Activated T-helper 1 cell treated with anti-CD3 and anti-CD28 coated beads, Interleukin-12 subunit alpha, Interleukin-12 subunit beta, Interleukin-2, Interleukin-4 antibody, amounts not matched to agents 30 ng/mL and 10 ng/mL and 1 ng/mL, durations not matched to agents 14 hours and 24 hours and 36 hours (primary cell): ENCODE measurements at regions not wholly inside any gene's neighbourhood (a gene's known extent, or its start where the extent isn't known, plus 50 kb on each side); places are given as distances from the start of the nearest gene placed in this dataset.

ENCODE experiments used
- DNase-seq: peaks from one replicate; pipeline ENCODE4 v3.0.0; 2021; ENCODE audit warnings: low spot score
- H3K27ac Mint-ChIP-seq: one replicate; pipeline ENCODE4 v1.8.0; 2021; ENCODE audit warnings: mild to moderate bottlenecking, mixed read lengths
- H3K27me3 Mint-ChIP-seq: one replicate; pipeline ENCODE4 v1.8.0; 2022; ENCODE audit warnings: mild to moderate bottlenecking, moderate library complexity, mixed read lengths; ENCODE audit not compliant: insufficient read depth
- H3K36me3 Mint-ChIP-seq: one replicate; pipeline ENCODE4 v1.8.0; 2021; ENCODE audit warnings: low read depth, mixed read lengths
- H3K4me1 Mint-ChIP-seq: one replicate; pipeline ENCODE4 v1.8.0; 2021; ENCODE audit warnings: low read depth, mixed read lengths
- H3K4me3 Mint-ChIP-seq: one replicate; pipeline ENCODE4 v1.8.0; 2021; ENCODE audit warnings: mild to moderate bottlenecking, moderate library complexity, mixed read lengths
- H3K9me3 Mint-ChIP-seq: one replicate; pipeline ENCODE4 v1.8.0; 2021; ENCODE audit warnings: mixed read lengths
- intact Hi-C: fragments of 100-400 bp; cut with micrococcal nuclease; formaldehyde crosslinking; loops from one replicate; pipeline ENCODE4 v1.15.1; 2024

DNA sequence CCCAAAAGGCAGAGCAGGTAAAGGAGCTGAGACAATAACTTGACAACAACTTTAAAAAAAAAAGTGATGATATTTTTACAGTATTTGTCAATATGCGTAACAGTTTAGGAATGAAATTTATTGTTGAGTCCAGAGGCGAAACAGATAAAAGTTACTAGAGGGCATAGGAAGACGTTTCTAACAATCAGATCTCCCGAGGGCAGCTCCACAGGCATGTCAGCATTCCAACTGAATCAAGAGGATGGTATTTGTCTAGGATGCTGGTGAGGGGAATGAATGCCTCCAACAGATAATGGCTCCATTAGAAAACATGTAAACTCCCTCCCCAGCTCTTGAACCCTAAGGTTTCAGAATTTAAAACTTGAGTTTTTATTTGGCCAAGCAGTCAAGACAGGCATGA lies 733.9 kb upstream of the SORCS1 start:
- Mint-ChIP-seq H3K27me3 (no peaks in the 10 kb centered on the region), H3K9me3 (peaks cover 6% of the 10 kb centered on the region), H3K4me1 (no peaks in the 10 kb centered on the region), H3K4me3 (no peak overlapping the region), H3K36me3 (no peaks in the 10 kb centered on the region), H3K27ac (no peak overlapping the region)
- DNase-seq: no peak
- intact Hi-C loops: no loop called here

DNA sequence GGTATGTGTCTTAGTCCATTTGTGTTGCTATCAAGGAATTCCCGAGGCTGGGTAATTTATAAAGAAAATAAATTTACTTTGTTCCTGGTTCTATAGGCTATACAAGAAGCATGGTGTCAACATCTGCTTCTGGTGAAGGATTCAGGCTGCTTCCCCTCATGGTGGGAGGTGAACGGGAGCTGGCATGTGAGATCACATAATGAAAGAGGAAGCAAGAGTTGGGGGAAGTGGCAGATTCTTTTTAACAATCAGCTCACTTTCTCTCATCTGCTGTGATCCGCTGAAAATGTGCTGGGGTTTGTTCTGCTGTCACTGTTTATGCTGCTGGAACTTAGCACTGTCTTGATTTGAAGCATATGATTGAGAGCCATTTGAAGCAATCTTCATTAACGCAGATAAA lies 730.0 kb upstream of the SORCS1 start:
- Mint-ChIP-seq H3K4me3 (no peak overlapping the region), H3K27ac (no peak overlapping the region), H3K4me1 (no peaks in the 10 kb centered on the region), H3K9me3 (peaks cover 3% of the 10 kb centered on the region), H3K27me3 (no peaks in the 10 kb centered on the region), H3K36me3 (no peaks in the 10 kb centered on the region)
- intact Hi-C loops: no loop called here
- no peak for DNase-seq

DNA sequence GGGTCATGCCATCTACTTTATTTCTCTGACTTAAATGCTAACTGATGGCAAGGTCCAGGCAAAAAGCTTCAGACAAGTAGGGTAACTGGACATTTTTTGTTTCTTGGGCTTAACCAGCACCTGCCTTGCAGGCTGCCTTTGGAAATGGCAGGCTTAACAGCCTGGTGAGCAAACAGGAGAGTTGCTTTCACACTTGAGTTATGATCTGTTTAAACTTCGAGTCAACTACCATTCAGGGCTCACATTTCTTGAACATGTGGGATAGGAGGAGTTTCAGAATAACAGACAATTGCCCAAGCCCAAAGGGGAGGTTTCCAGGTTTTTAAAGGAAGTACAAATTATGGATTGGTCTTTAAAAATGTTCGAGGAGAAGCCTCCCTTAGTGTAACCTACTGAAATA lies 724.6 kb upstream of the SORCS1 start:
- Mint-ChIP-seq H3K27ac (no peak overlapping the region), H3K4me1 (no peaks in the 10 kb centered on the region), H3K4me3 (no peak overlapping the region), H3K27me3 (no peaks in the 10 kb centered on the region), H3K9me3 (peaks cover 12% of the 10 kb centered on the region), H3K36me3 (no peaks in the 10 kb centered on the region)
- DNase-seq: no peak
- intact Hi-C loops: no loop called here

DNA sequence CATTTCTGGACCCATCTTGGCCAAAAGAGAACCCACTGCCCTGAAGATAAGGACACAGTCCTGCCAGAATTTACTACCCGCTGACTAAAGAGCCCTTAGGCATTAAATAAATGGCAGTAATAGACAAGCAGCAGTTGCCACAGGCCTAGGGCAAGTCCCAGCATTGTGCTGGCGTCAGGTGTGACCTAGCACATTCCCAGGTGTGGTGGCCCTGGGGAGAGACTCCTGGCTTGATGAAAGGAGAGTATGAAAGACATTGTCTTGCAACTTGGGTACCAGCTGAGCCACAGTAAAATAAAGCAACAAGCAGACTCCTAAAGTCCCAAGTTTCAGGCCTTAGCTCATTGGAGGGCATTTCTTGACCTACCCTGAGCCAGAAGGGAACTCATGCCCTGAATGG lies 715.7 kb upstream of the SORCS1 start:
- Mint-ChIP-seq H3K27ac (no peak overlapping the region), H3K4me1 (no peaks in the 10 kb centered on the region), H3K9me3 (peaks cover 8% of the 10 kb centered on the region), H3K4me3 (no peak overlapping the region), H3K27me3 (no peaks in the 10 kb centered on the region), H3K36me3 (no peaks in the 10 kb centered on the region)
- intact Hi-C loops: no loop called here
- no peak for DNase-seq

DNA sequence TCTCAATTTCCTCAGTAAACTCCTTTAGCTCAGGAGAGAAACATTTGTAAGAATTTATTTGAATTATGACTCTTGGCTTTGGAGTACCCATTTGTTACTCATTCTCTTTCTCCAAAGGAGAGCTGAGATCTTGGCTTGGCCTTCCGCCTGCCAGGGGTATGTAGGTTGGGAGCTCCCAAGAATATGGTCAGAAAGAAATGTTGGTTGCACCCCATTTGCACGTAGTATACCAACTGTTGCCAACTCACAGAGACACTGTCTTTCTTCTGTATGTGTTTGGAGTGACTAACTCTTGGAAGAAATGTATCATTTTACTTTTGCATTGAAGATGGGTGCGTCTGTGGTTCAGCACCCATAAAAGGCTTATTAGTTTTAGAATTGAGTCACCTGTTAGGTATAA lies 708.5 kb upstream of the SORCS1 start:
- no peaks in the 10 kb centered on the region for H3K27me3 Mint-ChIP-seq
- H3K9me3 Mint-ChIP-seq: no peaks in the 10 kb centered on the region
- no peak overlapping the region for H3K27ac Mint-ChIP-seq
- no peaks in the 10 kb centered on the region for H3K4me1 Mint-ChIP-seq
- no peak for DNase-seq
- intact Hi-C loops: no loop called here
- H3K4me3 Mint-ChIP-seq: no peak overlapping the region
- no peaks in the 10 kb centered on the region for H3K36me3 Mint-ChIP-seq

DNA sequence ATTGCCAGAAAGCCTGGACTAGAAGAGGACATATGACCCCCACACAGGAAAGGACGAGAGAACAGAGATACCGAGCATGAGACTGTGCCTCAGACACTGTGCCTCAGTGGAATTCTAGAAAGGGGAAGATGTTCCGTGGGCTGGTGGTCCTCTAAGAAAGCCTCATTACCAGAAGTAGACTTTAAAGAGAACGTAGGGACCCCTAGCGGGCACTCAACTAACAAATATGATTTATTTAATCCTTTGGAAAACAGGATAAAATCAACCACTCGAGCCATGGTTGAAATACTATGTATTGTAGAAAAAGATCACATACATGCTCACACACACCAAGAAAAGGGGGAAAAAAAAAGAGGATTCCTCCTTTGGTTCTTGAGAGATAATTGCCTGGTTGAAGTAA lies 701.2 kb upstream of the SORCS1 start:
- Mint-ChIP-seq H3K9me3 (no peaks in the 10 kb centered on the region), H3K27ac (no peak overlapping the region), H3K4me1 (no peaks in the 10 kb centered on the region), H3K4me3 (no peak overlapping the region), H3K36me3 (no peaks in the 10 kb centered on the region), H3K27me3 (no peaks in the 10 kb centered on the region)
- DNase-seq: no peak
- intact Hi-C loops: no loop called here

DNA sequence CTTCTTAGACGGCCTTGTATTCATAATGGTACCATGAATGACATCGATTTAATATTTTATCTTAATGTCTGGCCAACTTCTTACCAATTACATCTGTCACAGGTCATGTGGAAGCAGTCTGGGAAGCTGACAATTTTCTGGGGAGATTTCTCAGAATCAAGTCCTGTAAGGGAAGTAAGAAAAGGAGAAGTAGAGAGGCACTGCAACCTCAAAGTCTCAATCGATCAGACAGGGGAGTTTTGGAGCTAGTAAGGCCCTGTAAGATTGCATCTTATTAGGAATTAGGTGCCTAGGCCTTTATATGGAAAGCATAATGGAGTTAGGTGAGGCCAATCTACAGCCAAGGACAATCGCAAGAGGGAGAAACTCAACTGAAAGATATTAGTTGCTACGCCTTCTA lies 694.6 kb upstream of the SORCS1 start:
- no peak overlapping the region for H3K27ac Mint-ChIP-seq

DNA sequence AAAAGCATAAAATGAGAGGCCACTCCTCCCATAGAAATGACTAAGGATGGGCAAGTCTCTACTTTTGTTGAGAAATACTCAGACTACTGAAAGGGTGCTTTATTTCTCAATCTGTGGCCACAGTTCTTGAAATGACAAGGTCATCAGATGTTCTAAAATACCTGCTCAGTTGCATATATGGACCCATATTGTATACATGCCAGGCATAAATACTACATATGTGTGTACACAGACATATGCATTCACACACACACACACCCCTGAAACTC lies 691.5 kb upstream of the SORCS1 start:
- H3K4me1 Mint-ChIP-seq: no peaks in the 10 kb centered on the region
- H3K27ac Mint-ChIP-seq: no peak overlapping the region
- no peaks in the 10 kb centered on the region for H3K9me3 Mint-ChIP-seq
- H3K27me3 Mint-ChIP-seq: no peaks in the 10 kb centered on the region
- no peaks in the 10 kb centered on the region for H3K36me3 Mint-ChIP-seq
- DNase-seq: no peak
- no peak overlapping the region for H3K4me3 Mint-ChIP-seq
- intact Hi-C loops: no loop called here

More for the DNA sequence above, 694.6 kb upstream of the SORCS1 start:
- no peaks in the 10 kb centered on the region for H3K9me3 Mint-ChIP-seq
- no peak overlapping the region for H3K4me3 Mint-ChIP-seq
- DNase-seq: no peak
- H3K4me1 Mint-ChIP-seq: no peaks in the 10 kb centered on the region
- H3K27me3 Mint-ChIP-seq: no peaks in the 10 kb centered on the region
- intact Hi-C loops: no loop called here
- H3K36me3 Mint-ChIP-seq: no peaks in the 10 kb centered on the region

DNA sequence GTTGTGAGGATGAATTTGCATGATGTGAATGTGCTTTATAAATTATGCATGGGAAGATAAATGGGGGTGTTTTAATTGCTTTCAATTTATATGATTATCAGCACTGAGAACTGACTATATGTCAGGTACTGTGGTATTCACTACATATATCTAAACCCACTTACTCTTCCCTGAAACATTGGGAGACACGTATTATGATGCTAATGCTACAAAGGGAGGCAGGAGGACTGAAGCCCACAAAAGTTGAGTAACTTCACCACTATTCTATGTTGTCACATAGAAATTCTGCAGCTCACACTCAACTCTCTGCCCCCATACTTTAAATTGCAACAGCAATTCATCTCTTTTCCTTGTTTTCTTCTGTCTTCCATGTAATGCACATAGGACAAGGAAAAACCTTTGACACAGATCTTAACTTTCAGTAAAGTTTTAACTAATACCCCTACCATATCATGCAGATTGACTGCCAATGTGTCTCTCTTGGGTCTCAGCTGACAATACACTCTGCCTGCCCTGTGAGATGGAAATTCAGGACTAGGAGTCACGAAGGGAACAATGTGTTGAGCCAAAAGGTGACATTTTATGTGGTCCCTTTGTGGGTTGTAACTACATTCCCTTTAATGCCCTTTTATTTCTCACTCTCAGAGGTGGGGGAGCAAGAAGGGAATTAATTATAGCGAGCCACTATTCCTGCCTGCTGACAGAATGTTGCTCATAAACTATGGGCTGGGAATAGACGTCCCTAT lies 691.0 kb upstream of the SORCS1 start:
- H3K36me3 Mint-ChIP-seq: no peaks in the 10 kb centered on the region
- intact Hi-C loops: no loop called here
- H3K27me3 Mint-ChIP-seq: no peaks in the 10 kb centered on the region
- no peaks in the 10 kb centered on the region for H3K4me1 Mint-ChIP-seq
- H3K27ac Mint-ChIP-seq: no peak overlapping the region
- peaks cover 3% of the 10 kb centered on the region for H3K9me3 Mint-ChIP-seq
- no peak overlapping the region for H3K4me3 Mint-ChIP-seq
- no peak for DNase-seq

DNA sequence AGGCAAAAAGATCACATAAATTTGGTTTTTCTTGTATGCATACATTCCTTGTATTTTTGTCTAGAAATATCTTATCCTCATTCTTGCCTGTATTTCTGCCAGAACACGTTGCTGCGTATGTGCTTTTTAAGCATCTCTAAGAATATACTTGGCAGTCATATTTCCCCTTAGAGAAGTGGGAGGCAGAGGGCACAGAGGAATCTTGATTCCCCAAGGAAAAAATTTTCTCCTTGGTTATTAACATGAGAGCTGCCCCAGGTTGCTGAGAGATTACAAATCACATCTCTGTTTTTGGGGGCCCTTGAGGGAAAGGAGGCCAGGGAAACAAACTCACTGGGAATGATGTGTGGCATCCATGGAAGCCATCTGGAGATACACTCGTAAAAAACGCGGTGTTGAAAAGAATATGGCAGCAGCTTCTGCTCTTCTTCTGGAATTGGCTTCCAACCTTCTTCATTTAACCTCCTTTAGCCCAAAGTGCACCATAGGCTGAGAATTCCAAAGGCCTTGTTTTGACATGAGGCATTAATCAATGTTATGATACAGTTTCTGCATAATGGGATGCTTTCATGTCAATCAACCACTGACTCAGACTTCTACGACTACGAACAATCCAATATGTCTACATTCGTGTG lies 684.3 kb upstream of the SORCS1 start:
- no peaks in the 10 kb centered on the region for H3K27me3 Mint-ChIP-seq
- no peaks in the 10 kb centered on the region for H3K36me3 Mint-ChIP-seq
- no peak overlapping the region for H3K4me3 Mint-ChIP-seq
- DNase-seq: no peak
- intact Hi-C loops: no loop called here
- H3K9me3 Mint-ChIP-seq: peaks cover 20% of the 10 kb centered on the region
- H3K27ac Mint-ChIP-seq: no peak overlapping the region
- no peaks in the 10 kb centered on the region for H3K4me1 Mint-ChIP-seq

DNA sequence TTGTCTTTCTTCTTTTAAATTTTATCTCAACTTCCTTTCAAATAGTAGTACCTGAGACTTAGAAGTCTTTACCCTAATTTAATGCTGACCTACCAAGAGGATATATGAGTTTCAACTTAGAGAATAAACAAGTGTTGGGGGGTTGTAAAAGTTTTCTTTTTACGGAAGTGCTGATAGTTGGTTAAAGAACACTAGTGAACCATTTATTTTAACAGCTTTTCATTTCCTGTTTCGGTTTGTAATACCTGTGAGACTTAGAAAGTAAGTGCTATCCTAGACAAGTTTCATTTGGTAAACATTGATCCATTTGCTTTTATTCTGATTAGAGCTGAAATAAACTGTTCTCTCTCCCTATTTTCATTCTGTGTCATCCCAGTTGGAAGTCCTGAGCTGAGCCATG lies 683.1 kb upstream of the SORCS1 start:
- intact Hi-C loops: no loop called here
- Mint-ChIP-seq H3K9me3 (peaks cover 20% of the 10 kb centered on the region), H3K4me3 (no peak overlapping the region), H3K36me3 (no peaks in the 10 kb centered on the region), H3K27ac (no peak overlapping the region), H3K27me3 (no peaks in the 10 kb centered on the region), H3K4me1 (no peaks in the 10 kb centered on the region)
- no peak for DNase-seq

DNA sequence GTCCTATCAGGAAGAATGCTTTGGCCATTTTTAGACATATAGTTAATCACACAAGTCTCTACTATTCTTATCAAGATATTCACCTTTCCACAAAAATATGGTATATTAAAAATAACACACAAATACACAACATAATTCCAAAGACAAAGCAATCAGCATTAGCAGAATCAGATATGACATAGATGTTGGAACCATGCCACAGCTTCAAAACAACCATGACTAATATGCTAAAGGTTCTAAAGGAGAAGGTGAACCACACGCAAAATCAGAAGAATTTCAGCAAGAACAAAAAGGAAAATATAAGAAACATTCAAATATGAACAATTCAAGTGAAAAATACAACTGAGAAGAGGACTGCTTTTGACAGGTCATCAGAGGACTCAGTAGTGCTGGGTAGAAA lies 670.2 kb upstream of the SORCS1 start:
- no peaks in the 10 kb centered on the region for H3K4me1 Mint-ChIP-seq
- intact Hi-C loops: no loop called here
- H3K27ac Mint-ChIP-seq: no peak overlapping the region
- no peak for DNase-seq
- no peaks in the 10 kb centered on the region for H3K27me3 Mint-ChIP-seq
- H3K4me3 Mint-ChIP-seq: no peak overlapping the region
- H3K9me3 Mint-ChIP-seq: peaks cover 3% of the 10 kb centered on the region
- H3K36me3 Mint-ChIP-seq: no peaks in the 10 kb centered on the region

DNA sequence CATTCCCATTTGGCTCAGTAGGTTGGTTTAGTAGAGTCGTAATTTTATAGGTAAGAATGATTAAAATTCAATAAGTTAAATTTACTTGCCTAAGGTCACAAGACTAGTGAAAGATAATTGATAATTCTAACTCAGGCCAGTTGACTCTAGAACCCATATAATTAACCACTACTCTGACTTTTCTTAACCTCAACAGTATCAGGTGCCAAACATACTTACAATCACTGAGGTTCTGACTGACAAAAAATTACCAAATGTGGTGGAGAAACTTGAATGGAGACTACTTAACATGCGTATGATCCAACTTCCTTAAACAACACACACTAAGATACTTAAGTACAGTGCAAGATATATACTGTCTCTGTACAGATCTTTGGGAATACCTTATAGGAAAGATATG lies 667.3 kb upstream of the SORCS1 start:
- H3K27me3 Mint-ChIP-seq: no peaks in the 10 kb centered on the region

DNA sequence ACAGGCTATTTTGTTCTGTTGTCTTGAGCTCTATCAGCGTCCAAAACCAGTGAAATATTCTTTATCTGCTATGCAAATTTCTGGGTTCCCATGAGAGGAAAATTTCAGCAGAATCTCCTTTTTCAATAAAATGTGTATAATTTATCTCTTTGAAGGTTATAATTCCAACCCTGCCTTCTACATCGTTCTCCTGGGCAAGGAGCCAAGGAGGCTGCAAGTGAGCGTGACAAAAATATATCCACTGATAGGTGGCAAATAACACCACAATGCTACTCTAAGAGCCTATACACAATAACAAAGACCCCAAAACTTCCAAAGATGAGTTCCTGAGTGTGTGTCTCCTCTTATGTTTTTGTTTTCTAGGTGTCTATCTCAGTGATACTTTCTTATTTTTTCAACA lies 664.7 kb upstream of the SORCS1 start:
- DNase-seq: no peak
- Mint-ChIP-seq H3K36me3 (no peaks in the 10 kb centered on the region), H3K27me3 (no peaks in the 10 kb centered on the region), H3K27ac (no peak overlapping the region), H3K9me3 (peaks cover 7% of the 10 kb centered on the region), H3K4me3 (no peak overlapping the region), H3K4me1 (no peaks in the 10 kb centered on the region)
- intact Hi-C loops: no loop called here

More for the DNA sequence above, 667.3 kb upstream of the SORCS1 start:
- H3K27ac Mint-ChIP-seq: no peak overlapping the region
- peaks cover 3% of the 10 kb centered on the region for H3K9me3 Mint-ChIP-seq
- H3K36me3 Mint-ChIP-seq: no peaks in the 10 kb centered on the region
- intact Hi-C loops: no loop called here
- no peaks in the 10 kb centered on the region for H3K4me1 Mint-ChIP-seq
- no peak for DNase-seq
- H3K4me3 Mint-ChIP-seq: no peak overlapping the region
